Lower lobe of right lung (tissue), 2 donors: ENCODE measurements at regions not wholly inside any gene's neighbourhood (a gene's known extent, or its start where the extent isn't known, plus 50 kb on each side); places are given as distances from the start of the nearest gene placed in this dataset.

Experiments
- ATAC-seq, 2 donors: fragments of 200-7000 bp; cut with Tn5 transposase; one replicate each; pipeline ENCODE4 v1.9.1; 2020 to 2022; ENCODE audit warnings: mild to moderate bottlenecking in 2 of 2, moderate library complexity in 2 of 2
- DNase-seq: peaks from one replicate; pipeline ENCODE4 v3.0.0-alpha.2; 2020
- H3K27ac ChIP-seq: fragments of 200-600 bp; one replicate; pipeline ENCODE4 v1.8.0; 2022
- H3K27me3 ChIP-seq: fragments of 200-600 bp; one replicate; pipeline ENCODE4 v1.8.0; 2022; ENCODE audit warnings: low read depth
- H3K36me3 ChIP-seq: fragments of 200-600 bp; one replicate; pipeline ENCODE4 v1.8.0; 2022; ENCODE audit warnings: mild to moderate bottlenecking
- H3K4me1 ChIP-seq: fragments of 200-600 bp; one replicate; pipeline ENCODE4 v1.8.0; 2022
- H3K4me3 ChIP-seq: fragments of 200-600 bp; one replicate; pipeline ENCODE4 v1.8.0; 2022; ENCODE audit warnings: mild to moderate bottlenecking
- H3K9me3 ChIP-seq: fragments of 200-600 bp; one replicate; pipeline ENCODE4 v1.8.0; 2022
- intact Hi-C: fragments of 100-400 bp; cut with DNase I; formaldehyde crosslinking; loops from one replicate; pipeline ENCODE4 v1.11.0; 2022
- TF ChIP-seq, protein P1 (sequence below): fragments of 200-600 bp; IDR thresholded peaks from one replicate; pipeline ENCODE4 v1.8.0; 2022; ENCODE audit warnings: antibody characterized with exemption, mild to moderate bottlenecking
- donor health status: DM: no; HTN: yes; CAD: no; lungs with severe emphysema.

- no peaks in the 10 kb centered on the region for H3K27me3 ChIP-seq
- H3K27ac ChIP-seq: no peak overlapping the region
- intact Hi-C loops: no loop called here
- H3K36me3 ChIP-seq: no peaks in the 10 kb centered on the region
- TF ChIP-seq, protein P1, sequence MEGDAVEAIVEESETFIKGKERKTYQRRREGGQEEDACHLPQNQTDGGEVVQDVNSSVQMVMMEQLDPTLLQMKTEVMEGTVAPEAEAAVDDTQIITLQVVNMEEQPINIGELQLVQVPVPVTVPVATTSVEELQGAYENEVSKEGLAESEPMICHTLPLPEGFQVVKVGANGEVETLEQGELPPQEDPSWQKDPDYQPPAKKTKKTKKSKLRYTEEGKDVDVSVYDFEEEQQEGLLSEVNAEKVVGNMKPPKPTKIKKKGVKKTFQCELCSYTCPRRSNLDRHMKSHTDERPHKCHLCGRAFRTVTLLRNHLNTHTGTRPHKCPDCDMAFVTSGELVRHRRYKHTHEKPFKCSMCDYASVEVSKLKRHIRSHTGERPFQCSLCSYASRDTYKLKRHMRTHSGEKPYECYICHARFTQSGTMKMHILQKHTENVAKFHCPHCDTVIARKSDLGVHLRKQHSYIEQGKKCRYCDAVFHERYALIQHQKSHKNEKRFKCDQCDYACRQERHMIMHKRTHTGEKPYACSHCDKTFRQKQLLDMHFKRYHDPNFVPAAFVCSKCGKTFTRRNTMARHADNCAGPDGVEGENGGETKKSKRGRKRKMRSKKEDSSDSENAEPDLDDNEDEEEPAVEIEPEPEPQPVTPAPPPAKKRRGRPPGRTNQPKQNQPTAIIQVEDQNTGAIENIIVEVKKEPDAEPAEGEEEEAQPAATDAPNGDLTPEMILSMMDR: no peak
- ATAC-seq (peak in 1 of 2 donors; percentile 16), DNase-seq (no peak)
- H3K9me3 ChIP-seq: no peaks in the 10 kb centered on the region
- H3K4me1 ChIP-seq: no peaks in the 10 kb centered on the region
- no peak overlapping the region for H3K4me3 ChIP-seq
These were observed 103.6 kb upstream of the MYO16 start for GRCh38 chr13:108525827-108526226.

DNA sequence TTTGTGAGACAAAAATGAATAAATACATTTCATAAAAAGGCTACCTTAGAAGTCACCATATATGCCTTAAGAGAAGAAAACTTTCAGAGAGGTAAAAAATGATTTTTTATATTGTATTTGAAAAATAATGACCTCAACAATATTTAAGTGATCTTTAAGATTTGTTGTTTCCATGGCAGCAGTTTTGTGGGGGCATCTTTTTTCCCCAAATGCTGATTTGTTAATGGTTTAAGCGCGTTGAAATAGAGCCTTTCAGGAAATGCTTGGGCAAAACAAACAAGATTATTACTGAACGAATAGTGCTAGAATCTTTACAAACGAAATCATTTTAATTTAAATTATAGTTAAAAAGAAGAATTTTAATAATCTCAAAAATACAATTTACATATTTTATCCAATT lies 103.1 kb upstream of the MYO16 start:
- DNase-seq: no peak
- intact Hi-C loops: no loop called here
- no peaks in the 10 kb centered on the region for H3K4me1 ChIP-seq
- no peaks in the 10 kb centered on the region for H3K36me3 ChIP-seq
- no peaks in the 10 kb centered on the region for H3K9me3 ChIP-seq
- no peaks in the 10 kb centered on the region for H3K27me3 ChIP-seq
- ATAC-seq: no peak
- H3K27ac ChIP-seq: no peak overlapping the region
- TF ChIP-seq, protein P1: no peak
- H3K4me3 ChIP-seq: no peak overlapping the region

GRCh38 chr13:108527844-108528243 lies 101.6 kb upstream of the MYO16 start:
- Histone ChIP-seq H3K4me3 (no peak overlapping the region), H3K4me1 (no peaks in the 10 kb centered on the region), H3K27me3 (no peaks in the 10 kb centered on the region), H3K9me3 (no peaks in the 10 kb centered on the region), H3K27ac (no peak overlapping the region), H3K36me3 (no peaks in the 10 kb centered on the region)
- DNase-seq (no peak), ATAC-seq (no peak)
- TF ChIP-seq, protein P1: no peak
- intact Hi-C loops: no loop called here

- Histone ChIP-seq H3K36me3 (no peaks in the 10 kb centered on the region), H3K9me3 (no peaks in the 10 kb centered on the region), H3K4me3 (no peak overlapping the region), H3K4me1 (no peaks in the 10 kb centered on the region), H3K27ac (no peak overlapping the region), H3K27me3 (no peaks in the 10 kb centered on the region)
- TF ChIP-seq, protein P1: no peak
- intact Hi-C loops: no loop called here
- DNase-seq (no peak), ATAC-seq (no peak)
These were observed 101.1 kb upstream of the MYO16 start for GRCh38 chr13:108528303-108528702.

DNA sequence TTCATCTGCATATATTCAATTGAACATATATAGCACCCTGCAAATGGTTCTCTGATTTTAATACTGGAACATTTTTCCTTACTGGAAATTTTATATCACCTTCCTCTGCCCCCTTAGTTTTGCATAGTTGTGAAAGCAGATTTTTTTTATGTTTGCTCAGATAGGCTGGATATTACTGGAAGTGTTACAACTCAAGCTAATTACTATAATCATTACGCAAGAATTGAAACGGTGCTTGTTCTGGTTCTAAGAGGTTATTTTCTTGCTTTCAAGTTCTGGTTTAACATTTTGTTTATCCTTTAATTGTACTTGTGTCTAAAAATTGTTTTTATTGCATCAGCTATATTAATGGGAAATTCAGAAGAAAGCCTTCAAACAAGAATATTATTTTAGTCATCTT lies 95.6 kb upstream of the MYO16 start:
- DNase-seq (no peak), ATAC-seq (peak in 1 of 2 donors; percentile 73)
- Histone ChIP-seq H3K4me1 (no peaks in the 10 kb centered on the region), H3K9me3 (no peaks in the 10 kb centered on the region), H3K36me3 (no peaks in the 10 kb centered on the region), H3K27me3 (no peaks in the 10 kb centered on the region), H3K27ac (no peak overlapping the region), H3K4me3 (no peak overlapping the region)
- TF ChIP-seq, protein P1: no peak
- intact Hi-C loops: no loop called here

DNA sequence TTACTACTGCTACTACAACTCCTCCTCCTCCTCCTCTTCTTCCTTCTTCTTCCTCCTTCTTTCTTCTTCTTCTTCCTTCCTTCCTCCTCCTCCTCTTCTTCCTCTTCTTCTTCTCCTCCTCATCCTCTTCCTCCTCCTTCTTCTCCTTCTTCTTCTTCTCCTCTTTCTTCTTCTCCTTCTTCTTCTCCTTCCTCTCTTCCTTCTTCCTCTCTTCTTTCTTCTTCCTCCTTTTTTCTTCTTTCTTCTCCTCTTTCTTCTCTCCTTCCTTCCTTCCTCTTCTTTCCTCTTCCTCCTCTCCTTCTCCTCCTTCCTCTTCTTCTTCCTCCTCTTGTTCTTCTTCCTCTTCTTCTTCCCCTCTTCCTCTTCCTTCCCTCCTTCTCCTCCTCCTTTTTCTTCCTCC lies 94.7 kb upstream of the MYO16 start:
- no peaks in the 10 kb centered on the region for H3K4me1 ChIP-seq
- no peaks in the 10 kb centered on the region for H3K27me3 ChIP-seq
- no peaks in the 10 kb centered on the region for H3K9me3 ChIP-seq
- H3K36me3 ChIP-seq: no peaks in the 10 kb centered on the region
- ATAC-seq (no peak), DNase-seq (no peak)
- intact Hi-C loops: no loop called here
- H3K4me3 ChIP-seq: no peak overlapping the region
- TF ChIP-seq, protein P1: no peak
- no peak overlapping the region for H3K27ac ChIP-seq
